22Rv1 (cell line): ENCODE measurements at regions not wholly inside any gene's neighbourhood (a gene's known extent, or its start where the extent isn't known, plus 50 kb on each side); places are given as distances from the start of the nearest gene placed in this dataset.

ENCODE experiments used
- ZFX ChIP-seq: fragments of 450-650 bp; IDR thresholded peaks from 2 replicates; pipeline ENCODE4 v1.6.1; 2017; ENCODE audit warnings: antibody characterized with exemption, borderline replicate concordance
- TF ChIP-seq, protein P1 (sequence below): fragments of 450-650 bp; IDR thresholded peaks from 2 replicates; pipeline ENCODE4 v1.5.1; 2017; ENCODE audit warnings: mild to moderate bottlenecking

DNA sequence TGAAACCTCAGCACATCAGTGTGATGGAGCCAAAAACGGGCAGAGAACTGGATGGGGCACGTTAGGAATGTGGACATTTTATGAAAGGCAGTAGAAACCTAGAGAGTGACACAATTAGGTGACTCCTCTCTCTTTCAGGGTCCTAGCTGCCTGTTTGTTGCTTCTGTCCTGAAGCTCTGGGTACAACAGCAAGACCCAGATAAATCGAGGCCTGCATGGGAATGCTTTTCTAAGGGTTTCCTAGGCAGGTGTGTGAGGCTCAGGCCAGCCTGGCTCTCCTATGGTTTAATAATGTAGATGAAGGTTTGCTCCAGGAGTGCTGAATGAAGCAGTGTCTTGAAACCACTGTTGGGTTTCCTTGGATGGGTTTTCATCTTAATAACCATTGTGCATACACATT lies 517.1 kb upstream of the RAB6C start:
- TF ChIP-seq, protein P1, sequence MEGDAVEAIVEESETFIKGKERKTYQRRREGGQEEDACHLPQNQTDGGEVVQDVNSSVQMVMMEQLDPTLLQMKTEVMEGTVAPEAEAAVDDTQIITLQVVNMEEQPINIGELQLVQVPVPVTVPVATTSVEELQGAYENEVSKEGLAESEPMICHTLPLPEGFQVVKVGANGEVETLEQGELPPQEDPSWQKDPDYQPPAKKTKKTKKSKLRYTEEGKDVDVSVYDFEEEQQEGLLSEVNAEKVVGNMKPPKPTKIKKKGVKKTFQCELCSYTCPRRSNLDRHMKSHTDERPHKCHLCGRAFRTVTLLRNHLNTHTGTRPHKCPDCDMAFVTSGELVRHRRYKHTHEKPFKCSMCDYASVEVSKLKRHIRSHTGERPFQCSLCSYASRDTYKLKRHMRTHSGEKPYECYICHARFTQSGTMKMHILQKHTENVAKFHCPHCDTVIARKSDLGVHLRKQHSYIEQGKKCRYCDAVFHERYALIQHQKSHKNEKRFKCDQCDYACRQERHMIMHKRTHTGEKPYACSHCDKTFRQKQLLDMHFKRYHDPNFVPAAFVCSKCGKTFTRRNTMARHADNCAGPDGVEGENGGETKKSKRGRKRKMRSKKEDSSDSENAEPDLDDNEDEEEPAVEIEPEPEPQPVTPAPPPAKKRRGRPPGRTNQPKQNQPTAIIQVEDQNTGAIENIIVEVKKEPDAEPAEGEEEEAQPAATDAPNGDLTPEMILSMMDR, result no peak
- TF ChIP-seq ZFX, result no peak
